ENCODE measurements at regions not wholly inside any gene's neighbourhood (a gene's known extent, or its start where the extent isn't known, plus 50 kb on each side); places are given as distances from the start of the nearest gene placed in this dataset.

DNA sequence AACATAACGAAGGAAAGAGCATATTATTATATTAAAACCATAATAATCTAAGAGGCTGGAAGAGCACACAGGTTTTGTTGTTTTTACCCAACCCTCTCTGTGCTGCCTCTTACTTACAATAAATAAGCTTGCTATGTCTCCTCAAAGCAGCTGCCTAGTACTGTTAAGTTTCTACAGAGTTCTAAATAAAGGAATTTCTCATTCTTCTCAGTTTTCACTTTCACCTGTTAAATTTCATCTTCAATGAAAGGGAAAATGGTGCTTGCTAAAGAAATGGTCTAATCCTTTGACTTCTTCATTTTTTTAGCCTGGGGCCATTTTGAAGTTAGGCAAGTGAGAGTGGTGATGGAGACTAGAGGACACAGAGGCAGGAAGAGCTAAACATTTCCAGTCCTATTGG is 396.1 kb downstream of the MAN2A1 start:
- ATAC-seq (no peak), DNase-seq (no peak)
- Histone ChIP-seq H3K4me1 (peaks cover 0 to 30% (median 4%) of the 10 kb centered on the region in 4 donors), H3K27ac (no peak overlapping the region), H3K4me3 (no peak overlapping the region), H3K9me3 (no peaks in the 10 kb centered on the region), H3K27me3 (no peaks in the 10 kb centered on the region), H3K36me3 (no peaks in the 10 kb centered on the region)
- TF ChIP-seq CTCF (IDR thresholded peaks at IDR 0.05) (no peak), POLR2A (IDR thresholded peaks at IDR 0.05) (no peak)
- intact Hi-C loops (cut with DNase I) = no loop called here
- 85% methylated on average over 1 of the region's 1 CpG for WGBS (ENCODE audit: insufficient coverage, low coverage, low lambda C conversion rate, missing lambda C conversion rate)

DNA sequence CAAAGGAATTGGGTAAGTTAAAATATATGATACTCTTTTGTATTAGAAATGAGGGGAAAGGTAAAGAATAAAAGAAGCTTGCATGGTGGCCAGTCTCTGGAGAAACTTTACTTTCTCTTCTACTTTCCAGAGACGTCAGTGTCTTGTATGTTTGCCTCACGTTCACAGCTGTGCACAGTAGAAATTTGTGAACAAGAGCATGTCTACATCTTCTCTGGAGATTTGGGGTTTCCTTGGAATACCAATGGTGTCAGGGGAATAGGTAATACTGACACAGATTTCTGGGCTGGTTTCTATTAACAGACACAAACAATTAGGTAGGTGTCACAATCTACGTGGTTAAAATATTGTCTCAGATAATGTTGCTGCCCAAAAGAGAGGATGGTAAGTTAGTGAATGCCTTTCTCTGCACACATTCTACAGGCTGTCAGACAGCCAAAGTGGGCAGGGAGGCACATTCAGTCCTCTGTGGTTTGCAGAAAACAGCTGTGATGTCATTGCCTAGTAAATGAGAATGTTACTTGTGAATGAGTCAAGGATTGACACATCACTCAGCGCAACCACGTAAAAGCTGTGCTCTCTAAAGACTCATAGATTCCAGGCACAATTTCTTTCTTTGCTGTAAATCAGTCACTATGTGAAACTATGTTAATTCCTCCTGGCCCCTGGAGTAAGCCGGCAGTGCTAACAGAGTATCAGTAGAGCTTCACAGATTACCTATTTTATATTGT is 397.1 kb downstream of the MAN2A1 start:
- no peaks in the 10 kb centered on the region for H3K9me3 ChIP-seq
- no peaks in the 10 kb centered on the region for H3K36me3 ChIP-seq
- intact Hi-C loops (cut with DNase I) = no loop called here
- peak; percentile 66 to 85 (median 75) for ATAC-seq
- H3K27ac ChIP-seq = peak overlapping the region; percentile 56 to 60 (median 59)
- H3K27me3 ChIP-seq = no peaks in the 10 kb centered on the region
- WGBS (ENCODE audit: insufficient coverage, low coverage, low lambda C conversion rate, missing lambda C conversion rate) = 32% methylated on average over 6 of the region's 6 CpGs
- TF ChIP-seq CTCF (IDR thresholded peaks at IDR 0.05) (no peak), POLR2A (IDR thresholded peaks at IDR 0.05) (no peak)
- H3K4me1 ChIP-seq = peaks cover 0 to 30% (median 4%) of the 10 kb centered on the region in 4 donors
- no peak overlapping the region for H3K4me3 ChIP-seq
- DNase-seq = peak in 2 of 3 donors; percentile 38 to 62

- Histone ChIP-seq H3K9me3 (no peaks in the 10 kb centered on the region), H3K27me3 (no peaks in the 10 kb centered on the region), H3K4me1 (peaks cover 0 to 30% (median 4%) of the 10 kb centered on the region in 4 donors), H3K4me3 (no peak overlapping the region), H3K27ac (peak overlapping the region; percentile 56 to 60 (median 59)), H3K36me3 (no peaks in the 10 kb centered on the region)
- ATAC-seq = peak; percentile 68 to 91 (median 73)
- WGBS (ENCODE audit: insufficient coverage, low coverage, low lambda C conversion rate, missing lambda C conversion rate) = 33% methylated on average over 7 of the region's 7 CpGs
- intact Hi-C loops (cut with DNase I) = no loop called here
- DNase-seq = peak in 1 of 3 donors; percentile 63
- TF ChIP-seq POLR2A (IDR thresholded peaks at IDR 0.05) (no peak), CTCF (IDR thresholded peaks at IDR 0.05) (no peak)
These were observed 398.1 kb downstream of the MAN2A1 start for GRCh38 chr5:110087829-110088228.

DNA sequence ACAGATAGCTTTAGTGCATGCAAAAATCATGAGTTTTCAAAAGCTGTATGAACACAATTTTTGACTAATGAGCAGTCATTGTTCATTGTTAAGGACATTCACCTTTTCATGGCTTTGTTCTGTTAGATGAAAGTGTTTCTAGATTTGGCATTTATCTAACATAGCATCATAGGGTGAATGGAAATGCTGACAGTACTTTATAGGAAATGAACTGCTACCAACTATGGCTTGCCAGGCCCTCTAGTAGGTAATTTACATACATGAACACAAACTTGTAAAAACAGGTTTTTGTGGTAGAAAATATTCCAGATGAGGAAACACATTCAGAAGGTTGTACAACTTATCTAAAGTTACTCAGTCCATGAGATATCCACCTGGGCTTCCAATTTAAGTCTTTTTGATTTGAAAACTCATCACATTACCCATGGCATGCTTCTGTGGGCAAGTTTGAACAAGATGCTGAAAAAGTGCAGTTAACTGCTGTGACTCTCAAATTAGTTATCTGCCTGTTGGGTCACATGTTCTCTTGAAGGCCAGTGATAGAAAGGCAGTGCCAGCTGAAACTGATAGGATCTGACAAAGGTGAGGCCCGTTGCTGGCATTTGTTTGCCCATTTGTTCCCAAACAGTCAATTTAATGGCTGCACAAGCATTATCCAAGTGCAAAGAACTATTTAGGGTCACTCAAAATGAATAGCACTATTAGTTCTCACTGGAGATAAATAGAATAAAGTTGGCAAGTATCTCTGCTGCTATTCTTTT is 399.1 kb downstream of the MAN2A1 start:
- H3K27me3 ChIP-seq = no peaks in the 10 kb centered on the region
- 11% methylated on average over 1 of the region's 1 CpG for WGBS (ENCODE audit: insufficient coverage, low coverage, low lambda C conversion rate, missing lambda C conversion rate)
- peak in 1 of 3 donors; percentile 54 for DNase-seq
- H3K36me3 ChIP-seq = no peaks in the 10 kb centered on the region
- peaks cover 0 to 39% (median 4%) of the 10 kb centered on the region in 4 donors for H3K4me1 ChIP-seq
- no peaks in the 10 kb centered on the region for H3K9me3 ChIP-seq
- no peak overlapping the region for H3K4me3 ChIP-seq
- peak overlapping the region in 2 of 3 donors; percentile 45 to 59 for H3K27ac ChIP-seq
- intact Hi-C loops (cut with DNase I) = no loop called here
- TF ChIP-seq CTCF (IDR thresholded peaks at IDR 0.05) = no peak
- no peak for TF ChIP-seq POLR2A (IDR thresholded peaks at IDR 0.05)
- ATAC-seq = peak; percentile 38 to 64 (median 52)
